ENCODE measurements at regions not wholly inside any gene's neighbourhood (a gene's known extent, or its start where the extent isn't known, plus 50 kb on each side); places are given as distances from the start of the nearest gene placed in this dataset.

GRCh38 chr2:150809103-150809502 is 321.6 kb upstream of the RND3 start:
- DNase-seq (ENCODE audit: low read depth, low spot score) (no peak), ATAC-seq (no peak)
- ChIA-PET RAD21 (ENCODE audit: low non-redundant PET in 1 of 2, low total read pairs in 2 of 2, uncharacterized antibody in 2 of 2, unreplicated experiment in 2 of 2) (no interaction called here), POLR2A (no interaction called here), CTCF (no interaction called here)
- Histone ChIP-seq H2AFZ (ENCODE audit: low read depth, low read length, poor library complexity, severe bottlenecking) (no peak overlapping the region), H3K9me2 (ENCODE audit: insufficient read depth) (no peaks in the 10 kb centered on the region), H3K27ac (ENCODE audit: low read depth, low read length) (no peak overlapping the region), H3K36me3 (ENCODE audit: control insufficient read depth in 1 of 2, insufficient read depth in 2 of 2, low read length in 2 of 2) (no peaks in the 10 kb centered on the region), H3K9me3 (ENCODE audit: control insufficient read depth in 1 of 2, insufficient read depth in 1 of 2, low read depth in 1 of 2, low read length in 2 of 2) (no peaks in the 10 kb centered on the region), H3K9ac (ENCODE audit: low read length) (no peak overlapping the region), H3K27me3 (ENCODE audit: insufficient read depth, low read length) (no peaks in the 10 kb centered on the region), H4K20me1 (ENCODE audit: insufficient read depth) (no peaks in the 10 kb centered on the region), H3K79me2 (ENCODE audit: insufficient read depth, low read length) (no peaks in the 10 kb centered on the region), H3K4me3 (replicated peaks in 1 of 2; ENCODE audit: low read depth in 1 of 2, low read length in 2 of 2) (no peak overlapping the region), H3K4me2 (ENCODE audit: low read length) (no peak overlapping the region), H3K4me1 (ENCODE audit: control insufficient read depth in 1 of 2, insufficient read depth in 2 of 2, low read length in 2 of 2) (no peaks in the 10 kb centered on the region)
- intact Hi-C loops (cut with micrococcal nuclease), result no loop called here
- BruUV-seq (replicated peaks), result no TSS peak
- TF ChIP-seq MAX (IDR thresholded peaks at IDR 0.05), result no peak
- no peak for TF ChIP-seq TCF7L2 (IDR thresholded peaks at IDR 0.05; ENCODE audit: borderline replicate concordance, extremely low read depth, insufficient read depth, insufficient read length)
- no peak for TF ChIP-seq JUND (IDR thresholded peaks at IDR 0.05)
- TF ChIP-seq SP1 (IDR thresholded peaks at IDR 0.05; ENCODE audit: low read depth), result no peak
- TF ChIP-seq YY1 (IDR thresholded peaks at IDR 0.05; ENCODE audit: extremely low read depth, insufficient replicate concordance, low read depth, low read length), result no peak
- no peak for TF ChIP-seq CEBPB (IDR thresholded peaks at IDR 0.05; ENCODE audit: low read depth)

- ChIA-PET CTCF (no interaction called here), RAD21 (ENCODE audit: low non-redundant PET in 1 of 2, low total read pairs in 2 of 2, uncharacterized antibody in 2 of 2, unreplicated experiment in 2 of 2) (no interaction called here), POLR2A (no interaction called here)
- no peak for TF ChIP-seq JUND (IDR thresholded peaks at IDR 0.05)
- no peak for TF ChIP-seq CTCF (IDR thresholded peaks at IDR 0.05 in 2 of 3, conservative IDR thresholded peaks at IDR 0.05 in 1 of 3; ENCODE audit: borderline replicate concordance in 1 of 3, insufficient read depth in 1 of 3, low read depth in 2 of 3, low read length in 2 of 3)
- no peak for TF ChIP-seq SRF (IDR thresholded peaks at IDR 0.05; ENCODE audit: low read depth)
- TF ChIP-seq SIN3A (IDR thresholded peaks at IDR 0.05; ENCODE audit: low read depth), result no peak
- no peak for TF ChIP-seq FOSL1 (IDR thresholded peaks at IDR 0.05; ENCODE audit: low read depth)
- no peak for TF ChIP-seq YY1 (IDR thresholded peaks at IDR 0.05; ENCODE audit: extremely low read depth, insufficient replicate concordance, low read depth, low read length)
- no peak for TF ChIP-seq MAX (IDR thresholded peaks at IDR 0.05)
- TF ChIP-seq EGR1 (IDR thresholded peaks at IDR 0.05; ENCODE audit: low read depth), result no peak
- no peak for TF ChIP-seq TCF7L2 (IDR thresholded peaks at IDR 0.05; ENCODE audit: borderline replicate concordance, extremely low read depth, insufficient read depth, insufficient read length)
- ATAC-seq (no peak), DNase-seq (ENCODE audit: low read depth, low spot score) (no peak)
- Histone ChIP-seq H3K4me3 (replicated peaks in 1 of 2; ENCODE audit: low read depth in 1 of 2, low read length in 2 of 2) (no peak overlapping the region), H3K27ac (ENCODE audit: low read depth, low read length) (no peak overlapping the region), H3K9me3 (ENCODE audit: control insufficient read depth in 1 of 2, insufficient read depth in 1 of 2, low read depth in 1 of 2, low read length in 2 of 2) (no peaks in the 10 kb centered on the region), H3K79me2 (ENCODE audit: insufficient read depth, low read length) (no peaks in the 10 kb centered on the region), H3K36me3 (ENCODE audit: control insufficient read depth in 1 of 2, insufficient read depth in 2 of 2, low read length in 2 of 2) (no peaks in the 10 kb centered on the region), H3K9ac (ENCODE audit: low read length) (no peak overlapping the region), H3K4me2 (ENCODE audit: low read length) (no peak overlapping the region), H3K9me2 (ENCODE audit: insufficient read depth) (no peaks in the 10 kb centered on the region), H3K27me3 (ENCODE audit: insufficient read depth, low read length) (no peaks in the 10 kb centered on the region), H4K20me1 (ENCODE audit: insufficient read depth) (no peaks in the 10 kb centered on the region), H2AFZ (ENCODE audit: low read depth, low read length, poor library complexity, severe bottlenecking) (no peak overlapping the region), H3K4me1 (ENCODE audit: control insufficient read depth in 1 of 2, insufficient read depth in 2 of 2, low read length in 2 of 2) (no peaks in the 10 kb centered on the region)
- intact Hi-C loops (cut with micrococcal nuclease), result no loop called here
- no TSS peak for BruUV-seq (replicated peaks)
Observed at GRCh38 chr2:150806336-150806735, 318.9 kb upstream of the RND3 start.
